ENCODE measurements at regions not wholly inside any gene's neighbourhood (a gene's known extent, or its start where the extent isn't known, plus 50 kb on each side); places are given as distances from the start of the nearest gene placed in this dataset.

DNA sequence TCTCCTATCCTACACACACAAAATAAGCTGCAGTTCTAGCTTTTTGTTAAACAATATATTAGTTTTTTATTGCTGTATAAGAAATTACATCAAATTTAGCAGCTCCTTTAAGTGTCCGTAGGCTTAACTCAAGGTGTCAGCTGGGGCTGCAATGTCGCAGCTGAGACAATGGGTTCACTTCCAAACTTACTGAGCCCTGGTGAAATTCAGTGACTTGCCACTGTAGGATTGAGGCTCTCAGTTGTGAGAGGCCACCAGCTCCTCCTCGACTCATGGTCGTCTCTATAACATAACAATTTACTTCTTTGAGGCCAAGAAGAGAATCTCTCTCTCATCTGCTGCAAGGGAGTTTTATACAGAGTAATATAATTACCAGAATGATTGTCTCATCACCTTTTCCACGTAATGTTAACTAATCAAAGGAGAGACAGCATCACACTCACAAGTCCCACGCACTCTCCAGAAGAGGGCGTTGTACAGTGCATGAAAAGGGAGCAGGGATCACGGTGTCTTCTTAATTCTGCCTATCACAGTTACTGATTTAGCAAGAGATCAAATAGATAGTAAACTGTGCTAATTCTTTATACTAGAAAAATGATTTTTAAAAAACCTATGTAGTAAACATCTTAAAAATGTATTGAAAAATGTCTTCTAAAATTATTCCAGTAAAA is 735.6 kb upstream of the GBE1 start:
- TF ChIP-seq SPI1 (IDR thresholded peaks at IDR 0.05; ENCODE audit: borderline replicate concordance, low read depth): no peak
- peak; percentile 9 for TF ChIP-seq CTCF (IDR thresholded peaks at IDR 0.05; ENCODE audit: insufficient read depth, low read length)
- H3K27ac ChIP-seq (replicated peaks): no peak overlapping the region
- H3K4me3 ChIP-seq (replicated peaks; ENCODE audit: insufficient read depth, low read length): no peak overlapping the region
- H3K27me3 ChIP-seq (ENCODE audit: insufficient read depth, poor library complexity, severe bottlenecking): no peaks in the 10 kb centered on the region
- no peak for DNase-seq (ENCODE audit: low read depth in 1 of 2, low spot score in 1 of 2)

DNA sequence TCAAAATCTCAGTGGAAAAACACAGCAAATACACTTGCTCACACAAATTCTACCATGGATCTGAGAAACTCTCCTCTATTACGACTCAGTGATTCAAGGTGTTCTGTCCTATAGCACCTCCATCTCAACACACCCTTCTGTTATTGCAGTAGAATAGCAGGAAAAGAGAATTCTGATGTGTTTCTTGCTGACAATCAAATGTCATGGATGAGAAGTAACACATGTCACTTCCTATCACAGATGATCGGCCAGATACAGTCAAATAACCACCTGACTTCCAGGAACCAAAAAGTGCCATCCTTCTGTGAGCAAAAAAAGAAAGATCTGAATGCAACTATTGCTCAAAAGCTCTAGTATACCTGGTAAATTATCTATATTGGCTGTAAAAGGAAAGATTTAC is 734.2 kb upstream of the GBE1 start:
- Histone ChIP-seq H3K27ac (replicated peaks) (no peak overlapping the region), H3K27me3 (ENCODE audit: insufficient read depth, poor library complexity, severe bottlenecking) (no peaks in the 10 kb centered on the region), H3K4me3 (replicated peaks; ENCODE audit: insufficient read depth, low read length) (no peak overlapping the region)
- DNase-seq (ENCODE audit: low read depth in 1 of 2, low spot score in 1 of 2): no peak
- TF ChIP-seq, protein P1, sequence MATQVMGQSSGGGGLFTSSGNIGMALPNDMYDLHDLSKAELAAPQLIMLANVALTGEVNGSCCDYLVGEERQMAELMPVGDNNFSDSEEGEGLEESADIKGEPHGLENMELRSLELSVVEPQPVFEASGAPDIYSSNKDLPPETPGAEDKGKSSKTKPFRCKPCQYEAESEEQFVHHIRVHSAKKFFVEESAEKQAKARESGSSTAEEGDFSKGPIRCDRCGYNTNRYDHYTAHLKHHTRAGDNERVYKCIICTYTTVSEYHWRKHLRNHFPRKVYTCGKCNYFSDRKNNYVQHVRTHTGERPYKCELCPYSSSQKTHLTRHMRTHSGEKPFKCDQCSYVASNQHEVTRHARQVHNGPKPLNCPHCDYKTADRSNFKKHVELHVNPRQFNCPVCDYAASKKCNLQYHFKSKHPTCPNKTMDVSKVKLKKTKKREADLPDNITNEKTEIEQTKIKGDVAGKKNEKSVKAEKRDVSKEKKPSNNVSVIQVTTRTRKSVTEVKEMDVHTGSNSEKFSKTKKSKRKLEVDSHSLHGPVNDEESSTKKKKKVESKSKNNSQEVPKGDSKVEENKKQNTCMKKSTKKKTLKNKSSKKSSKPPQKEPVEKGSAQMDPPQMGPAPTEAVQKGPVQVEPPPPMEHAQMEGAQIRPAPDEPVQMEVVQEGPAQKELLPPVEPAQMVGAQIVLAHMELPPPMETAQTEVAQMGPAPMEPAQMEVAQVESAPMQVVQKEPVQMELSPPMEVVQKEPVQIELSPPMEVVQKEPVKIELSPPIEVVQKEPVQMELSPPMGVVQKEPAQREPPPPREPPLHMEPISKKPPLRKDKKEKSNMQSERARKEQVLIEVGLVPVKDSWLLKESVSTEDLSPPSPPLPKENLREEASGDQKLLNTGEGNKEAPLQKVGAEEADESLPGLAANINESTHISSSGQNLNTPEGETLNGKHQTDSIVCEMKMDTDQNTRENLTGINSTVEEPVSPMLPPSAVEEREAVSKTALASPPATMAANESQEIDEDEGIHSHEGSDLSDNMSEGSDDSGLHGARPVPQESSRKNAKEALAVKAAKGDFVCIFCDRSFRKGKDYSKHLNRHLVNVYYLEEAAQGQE (IDR thresholded peaks at IDR 0.05; ENCODE audit: insufficient replicate concordance, low read depth): no peak
- TF ChIP-seq GABPA (IDR thresholded peaks at IDR 0.05; ENCODE audit: low read depth): no peak

GRCh38 chr3:82494977-82495489 is 733.6 kb upstream of the GBE1 start:
- DNase-seq (ENCODE audit: low read depth in 1 of 2, low spot score in 1 of 2): no peak
- TF ChIP-seq GABPA (IDR thresholded peaks at IDR 0.05; ENCODE audit: low read depth): no peak
- TF ChIP-seq POLR2AphosphoS5 (IDR thresholded peaks at IDR 0.05; ENCODE audit: low read depth): no peak
- no peak for TF ChIP-seq CTCF (IDR thresholded peaks at IDR 0.05; ENCODE audit: insufficient read depth, low read length)
- TF ChIP-seq, protein P1 (IDR thresholded peaks at IDR 0.05; ENCODE audit: insufficient replicate concordance, low read depth): no peak
- no peak for TF ChIP-seq SPI1 (IDR thresholded peaks at IDR 0.05; ENCODE audit: borderline replicate concordance, low read depth)
- Histone ChIP-seq H3K4me3 (replicated peaks; ENCODE audit: insufficient read depth, low read length) (no peak overlapping the region), H3K27ac (replicated peaks) (no peak overlapping the region), H3K27me3 (ENCODE audit: insufficient read depth, poor library complexity, severe bottlenecking) (no peaks in the 10 kb centered on the region)

DNA sequence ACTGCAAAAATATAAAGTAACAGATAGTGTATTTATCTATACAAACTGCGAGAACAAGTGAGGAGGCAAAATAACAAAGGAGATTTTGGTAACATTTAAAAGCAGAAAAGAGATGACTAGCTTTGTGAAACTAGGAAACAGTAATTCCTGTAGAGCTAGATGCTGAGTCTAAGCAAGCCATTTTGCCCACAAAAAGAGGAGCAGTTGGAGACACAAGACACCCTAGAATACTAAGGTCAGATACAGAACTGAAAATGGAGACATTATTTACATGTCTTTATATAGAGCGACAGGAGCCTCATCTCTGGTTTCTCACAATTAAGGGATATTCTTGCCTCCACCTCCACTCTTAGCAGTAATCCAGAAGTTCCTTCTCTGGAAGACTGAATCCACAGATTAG is 732.4 kb upstream of the GBE1 start:
- Histone ChIP-seq H3K27ac (replicated peaks) (no peak overlapping the region), H3K27me3 (ENCODE audit: insufficient read depth, poor library complexity, severe bottlenecking) (no peaks in the 10 kb centered on the region), H3K4me3 (replicated peaks; ENCODE audit: insufficient read depth, low read length) (no peak overlapping the region)
- no peak for TF ChIP-seq POLR2AphosphoS5 (IDR thresholded peaks at IDR 0.05; ENCODE audit: low read depth)
- DNase-seq (ENCODE audit: low read depth in 1 of 2, low spot score in 1 of 2): no peak

DNA sequence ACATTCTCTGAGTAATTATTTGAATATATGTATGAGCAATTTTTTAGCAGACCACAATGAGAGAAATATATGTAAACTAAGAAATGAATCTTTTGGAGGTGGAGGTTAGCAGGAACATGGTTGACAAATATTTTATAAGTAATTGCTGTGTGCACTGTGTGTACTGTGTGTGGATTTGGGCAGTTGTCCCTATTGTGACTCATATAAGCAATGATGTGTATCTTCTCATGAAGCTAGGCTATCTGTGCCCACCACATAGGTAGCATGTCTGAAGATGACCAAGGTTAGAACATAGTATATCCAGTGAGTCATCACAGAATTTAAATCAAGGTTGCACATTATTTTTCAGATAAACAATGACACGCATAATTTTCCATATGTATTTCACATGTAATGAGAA is 713.9 kb upstream of the GBE1 start:
- no peak overlapping the region for H3K4me3 ChIP-seq (replicated peaks; ENCODE audit: insufficient read depth, low read length)
- no peak for DNase-seq (ENCODE audit: low read depth in 1 of 2, low spot score in 1 of 2)
- no peak overlapping the region for H3K27ac ChIP-seq (replicated peaks)
- no peaks in the 10 kb centered on the region for H3K27me3 ChIP-seq (ENCODE audit: insufficient read depth, poor library complexity, severe bottlenecking)
- no peak for TF ChIP-seq SPI1 (IDR thresholded peaks at IDR 0.05; ENCODE audit: borderline replicate concordance, low read depth)
- TF ChIP-seq CTCF (IDR thresholded peaks at IDR 0.05; ENCODE audit: insufficient read depth, low read length): no peak

Measured in HL-60 (cell line).